NCI-H2196 (cell line): ENCODE measurements at regions not wholly inside any gene's neighbourhood (a gene's known extent, or its start where the extent isn't known, plus 50 kb on each side); places are given as distances from the start of the nearest gene placed in this dataset.
"Not testable (repeated sequence)": the region's sequence is repeated elsewhere in the genome, so short reads cannot be mapped to it uniquely, and the experiment has no call there.

Experiments
- DNase-seq: peaks from one replicate; lab custom pipeline; 2025; ENCODE audit not compliant: unreplicated experiment; lab: John Stamatoyannopoulos, UW

DNA sequence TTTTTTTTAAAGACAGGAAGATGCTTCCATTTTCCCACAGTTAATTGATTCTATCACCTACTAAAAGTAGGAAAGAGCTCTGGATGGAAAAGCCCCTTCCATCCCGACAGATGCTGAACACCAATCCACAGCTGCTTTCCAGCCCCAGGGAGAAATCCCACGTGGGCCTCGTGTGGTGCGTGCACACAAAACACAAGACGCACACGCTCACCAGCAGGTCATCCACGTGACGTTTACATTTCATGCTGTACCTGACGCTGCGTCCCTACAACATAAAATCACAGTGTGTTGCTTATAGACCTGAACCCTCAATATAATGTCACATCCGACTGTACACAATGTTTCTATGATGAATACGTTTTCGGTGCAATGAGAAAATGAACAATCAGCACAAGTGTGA is 50.2 kb upstream of the DACT2 start:
- no peak for DNase-seq

DNA sequence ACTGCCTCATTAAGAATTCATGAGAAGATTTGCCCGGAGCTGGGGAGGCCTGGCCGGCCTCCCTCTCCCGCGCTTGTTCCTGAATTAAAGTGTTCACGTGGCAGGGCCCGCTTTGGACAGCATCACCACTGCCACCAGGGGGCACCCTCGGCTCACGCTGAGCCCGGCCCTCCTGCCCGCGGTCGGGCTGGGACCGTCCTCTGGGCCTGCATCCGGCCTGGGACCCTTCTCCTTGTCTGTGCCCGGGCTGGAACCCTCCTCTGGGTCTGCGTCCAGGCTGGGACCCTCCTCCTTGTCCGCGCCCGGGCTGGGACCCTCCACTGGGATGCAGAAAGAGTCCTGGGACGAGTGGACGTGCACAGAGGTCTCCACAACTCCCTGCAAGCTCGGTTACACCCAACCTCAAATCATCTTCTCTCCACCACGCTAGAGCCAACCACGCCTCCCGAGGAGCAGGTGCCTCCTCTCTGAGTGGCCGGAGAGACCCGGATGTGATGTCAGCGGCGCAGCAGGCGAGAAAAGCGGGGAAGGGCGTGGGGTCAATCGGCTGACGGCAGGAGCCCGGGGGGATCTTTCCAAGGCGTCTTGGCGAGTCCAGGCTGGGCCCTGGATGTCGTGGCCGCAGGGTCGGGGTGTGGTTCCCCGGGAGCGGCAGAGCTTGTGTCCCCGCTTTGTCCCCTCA is 50.9 kb upstream of the DACT2 start:
- DNase-seq = peak; percentile 47

GRCh38 chr6:168371185-168371584 is 51.6 kb upstream of the DACT2 start:
- no peak for DNase-seq

DNA sequence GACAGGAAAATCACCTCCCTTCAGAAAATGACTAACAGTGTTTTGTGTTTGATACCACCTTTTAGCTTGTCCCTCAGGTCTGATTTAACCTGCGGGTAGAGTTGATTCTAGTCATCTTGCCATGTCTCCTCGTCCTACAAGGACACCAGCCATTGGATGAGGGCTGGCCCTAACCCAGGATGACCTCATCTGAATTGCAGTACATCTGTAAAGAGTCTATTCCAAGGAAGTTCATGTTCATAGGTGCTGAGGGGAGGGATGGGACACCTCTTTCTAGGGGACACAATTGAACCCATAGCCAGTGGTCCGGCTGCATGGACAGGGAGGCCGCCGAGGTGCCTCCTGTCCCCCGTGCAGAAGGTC is 52.0 kb upstream of the DACT2 start:
- DNase-seq = no peak

GRCh38 chr6:168371981-168372711 is 52.6 kb upstream of the DACT2 start:
- no peak for DNase-seq

DNA sequence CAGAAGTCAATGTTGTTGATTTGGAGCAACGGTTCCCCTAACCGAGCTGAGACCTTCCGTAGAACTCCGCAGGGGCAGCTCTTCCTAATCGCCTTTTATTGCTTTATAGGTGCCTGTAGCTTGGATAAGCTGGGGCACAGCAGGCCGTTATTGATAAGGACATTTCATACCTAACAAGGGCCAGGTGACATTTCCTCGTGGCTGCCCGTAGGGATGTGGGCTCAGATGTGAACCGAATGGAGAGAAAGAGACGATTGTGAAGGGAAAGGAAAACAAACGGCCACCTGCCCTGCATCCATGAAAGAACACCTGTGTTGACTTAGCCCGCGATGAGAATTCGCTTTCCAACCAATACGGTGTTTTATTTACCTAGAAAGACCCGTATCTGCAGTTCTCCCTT is 53.3 kb upstream of the DACT2 start:
- peak; percentile 44 for DNase-seq

- DNase-seq = no peak
Measured at GRCh38 chr6:168373389-168373788, 53.8 kb upstream of the DACT2 start.

- no peak for DNase-seq
Measured at GRCh38 chr6:168374051-168374502, 54.5 kb upstream of the DACT2 start.

DNA sequence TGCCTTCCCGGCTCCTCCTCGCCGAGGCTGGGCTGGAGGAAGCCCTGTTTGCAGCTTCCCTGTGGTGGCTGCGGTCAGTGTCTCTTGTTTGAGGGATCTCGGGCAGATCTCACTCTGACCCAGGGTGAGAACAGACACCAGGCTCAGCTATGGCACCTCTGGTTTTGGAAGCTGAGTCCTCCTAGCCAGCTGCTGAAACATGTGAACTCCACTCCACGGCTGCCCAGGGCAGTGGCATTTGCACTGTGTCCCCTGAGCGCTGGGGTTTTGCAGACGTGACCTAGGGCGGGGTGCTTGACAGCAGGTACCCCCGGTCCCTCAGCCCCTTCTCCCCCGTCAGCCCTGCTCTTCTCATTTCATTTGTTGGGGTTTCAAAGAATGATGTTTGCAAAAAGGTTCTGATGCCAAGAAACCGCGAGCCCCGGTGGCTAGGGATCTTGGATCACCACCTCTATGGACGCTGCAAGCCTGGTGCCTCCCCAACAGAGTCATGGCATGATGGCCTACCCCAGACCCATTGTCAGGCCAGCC is 55.0 kb upstream of the DACT2 start:
- DNase-seq = no peak

DNA sequence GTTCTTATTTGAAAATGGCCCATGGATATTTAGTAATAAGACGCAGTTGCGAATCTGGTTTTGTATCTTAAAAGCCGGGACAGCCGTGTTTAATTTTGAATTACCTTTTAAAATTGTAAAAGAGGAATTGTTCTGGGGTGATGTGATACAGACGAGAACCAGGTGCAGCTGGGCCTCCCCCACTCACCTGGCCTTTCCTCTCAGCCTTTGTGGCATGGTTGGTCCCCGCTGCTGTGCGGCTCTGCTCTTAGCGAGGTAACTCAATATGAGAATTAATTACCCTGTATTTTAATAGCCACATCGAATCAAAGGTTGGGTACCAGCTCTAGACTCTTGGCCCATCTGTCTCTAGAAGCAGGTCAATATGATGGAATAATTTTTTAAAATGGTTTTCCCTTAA is 56.5 kb upstream of the DACT2 start:
- DNase-seq = peak; percentile 39

DNA sequence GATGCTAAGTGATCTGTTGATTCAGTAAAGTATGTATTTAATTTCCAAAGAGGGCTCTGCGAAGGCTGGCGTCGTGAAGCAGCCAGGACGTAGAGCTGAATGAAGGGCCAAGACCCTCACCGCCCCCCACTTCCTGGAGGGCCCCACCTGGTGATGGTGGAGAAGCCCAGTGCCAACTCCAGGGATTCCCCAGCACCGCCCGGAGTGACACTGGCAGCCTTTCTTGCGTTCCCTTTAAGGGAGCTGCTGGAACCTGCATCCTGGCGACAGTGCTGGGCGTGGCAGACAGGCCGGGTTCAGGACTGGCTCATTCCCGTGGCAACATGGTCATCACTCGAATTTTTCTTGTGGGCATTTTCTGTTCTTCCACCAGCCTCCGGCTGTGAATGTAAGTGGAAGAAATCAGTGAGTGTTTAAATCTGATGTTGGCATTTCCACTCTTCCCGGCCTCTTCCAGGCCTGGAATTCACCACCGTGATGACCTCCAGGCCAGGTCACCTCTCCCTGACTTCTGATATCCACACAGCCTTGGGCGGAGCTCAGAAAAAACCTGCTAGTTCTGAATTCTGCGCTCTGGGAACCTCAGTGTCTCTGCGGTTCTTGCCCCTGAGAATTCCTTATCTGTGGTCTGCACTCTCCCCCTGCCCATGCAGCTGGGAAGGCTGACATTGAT is 57.4 kb upstream of the DACT2 start:
- DNase-seq = no peak

GRCh38 chr6:168377484-168377855 is 57.9 kb upstream of the DACT2 start:
- DNase-seq = no peak

DNA sequence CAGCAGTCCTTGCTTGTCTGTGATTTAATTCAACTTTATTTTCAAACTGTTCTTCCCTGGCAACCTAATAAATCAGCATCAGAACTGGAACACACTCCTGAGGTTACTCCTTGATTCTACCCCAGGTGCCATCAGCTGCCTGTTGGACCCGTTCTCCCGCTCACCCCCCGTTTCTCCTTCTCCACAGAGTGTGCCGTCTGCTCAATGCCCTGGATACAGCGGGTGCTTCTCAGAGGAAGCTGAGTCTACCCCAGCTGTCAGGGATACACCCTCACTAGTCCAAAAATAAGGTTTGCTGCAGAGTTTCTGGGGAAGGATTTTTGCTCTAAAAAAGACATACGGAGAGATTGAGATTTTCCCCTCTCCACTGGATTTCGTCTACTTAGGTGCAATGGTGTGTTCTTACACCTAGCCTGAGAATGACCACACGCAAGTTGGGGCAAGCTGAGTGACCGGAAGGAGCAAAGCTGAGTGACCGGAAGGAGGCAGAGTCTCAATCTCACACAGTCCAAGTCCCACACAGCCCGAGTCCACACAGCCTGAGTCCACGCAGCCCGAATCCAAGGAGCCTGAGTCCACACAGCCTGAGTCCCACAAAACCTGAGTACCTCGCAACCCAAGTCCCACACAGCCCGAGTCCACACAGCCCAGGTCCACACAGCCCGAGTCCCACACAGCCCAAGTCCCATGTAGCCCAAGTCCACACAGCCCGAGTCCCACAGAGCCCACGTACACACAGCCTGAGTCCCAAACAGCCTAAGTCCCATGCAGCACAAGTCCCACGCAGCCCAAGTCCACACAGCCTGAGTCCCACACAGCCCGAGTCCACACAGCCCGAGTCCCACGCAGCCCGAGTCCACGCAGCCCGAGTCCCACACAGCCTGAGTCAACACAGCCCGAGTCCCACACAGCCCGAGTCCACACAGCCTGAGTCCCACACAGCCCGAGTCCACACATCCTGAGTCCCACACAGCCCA is 58.6 kb upstream of the DACT2 start:
- DNase-seq = no peak

GRCh38 chr6:168379579-168379978 is 60.0 kb upstream of the DACT2 start:
- not testable (repeated sequence) for DNase-seq

DNA sequence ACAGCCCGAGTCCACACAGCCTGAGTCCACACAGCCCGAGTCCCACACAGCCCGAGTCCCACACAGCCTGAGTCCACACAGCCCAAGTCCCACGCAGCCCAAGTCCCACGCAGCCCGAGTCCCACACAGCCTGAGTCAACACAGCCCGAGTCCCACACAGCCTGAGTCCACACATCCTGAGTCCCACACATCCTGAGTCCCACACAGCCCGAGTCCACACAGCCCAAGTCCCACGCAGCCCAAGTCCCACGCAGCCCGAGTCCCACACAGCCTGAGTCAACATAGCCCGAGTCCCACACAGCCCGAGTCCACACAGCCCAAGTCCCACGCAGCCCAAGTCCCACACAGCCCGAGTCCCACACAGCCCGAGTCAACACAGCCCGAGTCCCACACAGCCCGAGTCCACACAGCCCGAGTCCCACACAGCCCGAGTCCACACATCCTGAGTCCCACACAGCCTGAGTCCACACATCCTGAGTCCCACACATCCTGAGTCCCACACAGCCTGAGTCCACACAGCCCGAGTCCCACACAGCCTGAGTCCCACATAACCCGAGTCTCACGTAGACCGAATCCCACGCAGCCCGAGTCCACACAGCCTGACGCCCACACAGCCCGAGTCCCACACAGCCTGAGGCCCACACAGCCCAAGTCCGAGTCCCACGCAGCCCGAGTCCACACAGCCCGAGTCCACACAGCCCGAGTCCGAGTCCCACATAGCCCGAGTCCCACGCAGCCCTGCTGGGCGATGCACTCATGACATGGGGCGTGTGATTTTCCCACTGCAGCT is 60.6 kb upstream of the SMOC2 start:
- DNase-seq = not testable (repeated sequence)

DNA sequence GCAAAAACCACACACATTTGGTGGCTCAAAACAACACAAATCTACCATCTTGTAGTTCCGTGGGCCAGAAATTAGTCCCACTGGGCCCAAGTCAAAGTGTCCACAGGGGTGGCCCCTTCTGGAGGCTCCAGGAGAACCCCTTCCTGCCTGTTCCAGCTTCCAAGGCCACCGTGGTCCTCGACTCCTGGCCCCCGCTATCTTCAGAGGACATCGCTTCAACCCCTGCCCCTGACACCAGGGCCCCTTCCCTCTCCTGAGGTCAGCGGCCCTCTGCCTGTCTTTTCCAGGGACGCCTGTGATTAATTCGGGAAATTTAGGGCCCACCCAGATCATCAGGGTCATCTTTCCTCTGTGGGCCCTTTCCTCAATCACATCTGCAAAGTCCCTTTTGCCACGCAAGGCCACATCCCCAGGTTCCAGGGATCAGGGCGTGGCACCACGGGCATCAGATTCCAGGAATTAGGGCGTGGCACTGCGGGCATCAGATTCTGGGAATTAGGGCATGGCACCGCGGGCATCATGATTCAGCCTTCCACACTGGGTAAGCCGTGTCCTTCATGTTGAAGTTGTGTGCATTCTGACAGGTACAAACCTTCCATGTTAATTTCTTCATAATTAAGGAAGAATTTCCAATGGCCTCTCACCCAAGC is 59.9 kb upstream of the SMOC2 start:
- no peak for DNase-seq

DNA sequence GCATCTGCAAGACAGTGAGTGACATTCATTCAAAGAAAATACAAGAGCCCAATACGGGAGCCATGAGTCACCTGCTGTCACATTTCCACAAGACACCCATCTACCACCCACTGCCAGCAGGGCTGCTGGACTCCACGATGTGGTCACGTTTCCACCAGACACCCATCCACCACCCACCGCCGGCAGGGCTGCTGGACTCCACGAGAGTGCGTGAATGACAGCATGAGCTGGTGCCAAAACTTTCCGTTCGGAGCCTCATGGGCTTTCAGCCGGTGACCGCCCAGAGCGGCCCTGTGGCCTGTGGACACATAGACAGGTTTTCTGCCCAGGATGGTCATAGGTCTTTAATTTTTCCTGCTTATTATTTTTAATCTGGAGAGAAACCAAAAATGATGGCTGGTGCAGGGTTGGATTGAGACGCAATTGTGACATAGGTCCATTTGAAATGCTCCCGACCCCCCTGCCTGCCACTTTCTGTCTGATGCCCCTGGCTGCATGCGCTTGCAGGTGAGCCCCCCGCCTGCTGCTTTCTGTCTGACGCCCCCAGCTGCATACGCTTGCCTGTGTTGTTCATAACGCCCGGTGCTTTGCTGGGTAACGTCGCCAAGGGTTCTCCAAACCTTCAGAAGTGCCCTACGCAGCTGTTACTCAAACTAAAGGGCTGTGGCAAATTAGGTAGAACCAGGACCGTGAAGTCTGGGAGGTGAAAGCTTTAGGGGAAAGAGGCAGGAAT is 59.1 kb upstream of the SMOC2 start:
- DNase-seq = no peak

GRCh38 chr6:168383062-168383854 is 57.7 kb upstream of the SMOC2 start:
- DNase-seq = no peak
